ENCODE measurements at regions not wholly inside any gene's neighbourhood (a gene's known extent, or its start where the extent isn't known, plus 50 kb on each side); places are given as distances from the start of the nearest gene placed in this dataset.

GRCh38 chr6:51214442-51214841 lies 395.8 kb downstream of the TFAP2B start:
- TF ChIP-seq CTCF (optimal IDR thresholded peaks at IDR 0.05 in 1 of 3, IDR thresholded peaks at IDR 0.05 in 1 of 3, conservative IDR thresholded peaks at IDR 0.05 in 1 of 3; ENCODE audit: extremely low read depth in 1 of 3, insufficient read depth in 2 of 3, low read length in 3 of 3) (no peak), EZH2 (IDR thresholded peaks at IDR 0.05; ENCODE audit: low read length) (no peak)

Measured in keratinocyte (primary cell).